Activated B cell treated with CpG ODN at 0.5 μM for 24 hours (primary cell): ENCODE measurements at regions not wholly inside any gene's neighbourhood (a gene's known extent, or its start where the extent isn't known, plus 50 kb on each side); places are given as distances from the start of the nearest gene placed in this dataset.
"Not testable (repeated sequence)": the region's sequence is repeated elsewhere in the genome, so short reads cannot be mapped to it uniquely, and the experiment has no call there.

ENCODE experiments used
- ATAC-seq: fragments of 200-7000 bp; cut with Tn5 transposase; one replicate; pipeline ENCODE4 v1.10.0; 2021; ENCODE audit warnings: low read depth, mild to moderate bottlenecking, moderate library complexity
- CTCF ChIA-PET: fragments of 350-600 bp; sonication (Branson Sonifier 250); formaldehyde crosslinking; loops from one replicate; lab custom pipeline; 2021; ENCODE audit warnings: antibody characterized with exemption; lab: Charles Lee
- POLR2A ChIA-PET: fragments of 350-600 bp; sonication (Branson Sonifier 250); formaldehyde crosslinking; loops from one replicate; lab custom pipeline; 2021; ENCODE audit warnings: antibody characterized with exemption; lab: Charles Lee
- DNase-seq: peaks from one replicate; pipeline ENCODE4 v3.0.0; 2022
- H3K27ac Mint-ChIP-seq: one replicate; pipeline ENCODE4 v1.8.0; 2020; ENCODE audit warnings: mixed read lengths
- H3K27me3 Mint-ChIP-seq: one replicate; pipeline ENCODE4 v1.8.0; 2021; ENCODE audit warnings: mixed read lengths
- H3K36me3 Mint-ChIP-seq: one replicate; pipeline ENCODE4 v1.8.0; 2021; ENCODE audit warnings: low read depth, mixed read lengths
- H3K4me1 Mint-ChIP-seq: one replicate; pipeline ENCODE4 v1.8.0; 2021; ENCODE audit warnings: mixed read lengths
- H3K4me3 Mint-ChIP-seq: one replicate; pipeline ENCODE4 v1.8.0; 2020; ENCODE audit warnings: mild to moderate bottlenecking, mixed read lengths
- H3K9me3 Mint-ChIP-seq: one replicate; pipeline ENCODE4 v1.8.0; 2020; ENCODE audit warnings: mixed read lengths
- CTCF ChIP-seq: fragments of 200-600 bp; IDR thresholded peaks from one replicate; pipeline ENCODE4 v1.8.0; 2022; ENCODE audit warnings: antibody characterized with exemption, mild to moderate bottlenecking
- intact Hi-C: fragments of 100-400 bp; cut with micrococcal nuclease; formaldehyde crosslinking; loops from one replicate; pipeline ENCODE4 v1.15.1; 2024

- TF ChIP-seq CTCF, result no peak
- H3K4me3 Mint-ChIP-seq, result no peak overlapping the region
- DNase-seq (no peak), ATAC-seq (no peak)
- H3K4me1 Mint-ChIP-seq, result no peaks in the 10 kb centered on the region
- intact Hi-C loops, result no loop called here
- H3K27me3 Mint-ChIP-seq, result no peaks in the 10 kb centered on the region
- no peaks in the 10 kb centered on the region for H3K36me3 Mint-ChIP-seq
- no peaks in the 10 kb centered on the region for H3K9me3 Mint-ChIP-seq
- POLR2A ChIA-PET, result no interaction called here
- no peak overlapping the region for H3K27ac Mint-ChIP-seq
- CTCF ChIA-PET, result no interaction called here
Measured at GRCh38 chr1:199522338-199522737, 505.2 kb upstream of the NR5A2 start.

GRCh38 chr1:199522936-199523335, 504.6 kb upstream of the NR5A2 start:
- no peaks in the 10 kb centered on the region for H3K9me3 Mint-ChIP-seq
- ATAC-seq, result no peak
- ChIA-PET CTCF (no interaction called here), POLR2A (no interaction called here)
- H3K27ac Mint-ChIP-seq, result no peak overlapping the region
- TF ChIP-seq CTCF, result no peak
- no peaks in the 10 kb centered on the region for H3K4me1 Mint-ChIP-seq
- DNase-seq, result no peak
- H3K27me3 Mint-ChIP-seq, result no peaks in the 10 kb centered on the region
- H3K36me3 Mint-ChIP-seq, result no peaks in the 10 kb centered on the region
- no peak overlapping the region for H3K4me3 Mint-ChIP-seq
- intact Hi-C loops, result no loop called here

GRCh38 chr1:199529324-199529723, 498.2 kb upstream of the NR5A2 start:
- TF ChIP-seq CTCF, result no peak
- Mint-ChIP-seq H3K27me3 (no peaks in the 10 kb centered on the region), H3K27ac (no peak overlapping the region), H3K4me1 (peaks cover 7% of the 10 kb centered on the region), H3K9me3 (peaks cover 8% of the 10 kb centered on the region), H3K36me3 (peaks cover 8% of the 10 kb centered on the region), H3K4me3 (no peak overlapping the region)
- ChIA-PET CTCF (interaction anchor here (0.6 kb wide), 1 partner anchor 138 kb away, joined by 5 read pairs; no protein-coding TSS in a partner anchor), POLR2A (interaction anchor here (0.6 kb wide), 2 partner anchors 405 to 940 kb away, joined by 3 read pairs; no protein-coding TSS in a partner anchor)
- DNase-seq (no peak), ATAC-seq (no peak)
- intact Hi-C loops, result no loop called here

- DNase-seq, H3K27ac Mint-ChIP-seq, ATAC-seq, H3K36me3 Mint-ChIP-seq, CTCF ChIA-PET, H3K4me3 Mint-ChIP-seq, H3K4me1 Mint-ChIP-seq, H3K27me3 Mint-ChIP-seq, POLR2A ChIA-PET, intact Hi-C loops: not testable (repeated sequence)
- peaks cover 16% of the 10 kb centered on the region for H3K9me3 Mint-ChIP-seq
Measured at GRCh38 chr1:199533361-199533760, 494.1 kb upstream of the NR5A2 start.

GRCh38 chr1:199545780-199546179, 481.7 kb upstream of the NR5A2 start:
- H3K4me3 Mint-ChIP-seq, result no peak overlapping the region
- no peak overlapping the region for H3K27ac Mint-ChIP-seq
- intact Hi-C loops, result no loop called here
- TF ChIP-seq CTCF, result no peak
- no peaks in the 10 kb centered on the region for H3K27me3 Mint-ChIP-seq
- peaks cover 8% of the 10 kb centered on the region for H3K9me3 Mint-ChIP-seq
- H3K4me1 Mint-ChIP-seq, result no peaks in the 10 kb centered on the region
- no peaks in the 10 kb centered on the region for H3K36me3 Mint-ChIP-seq
- DNase-seq (no peak), ATAC-seq (no peak)
- ChIA-PET POLR2A (no interaction called here), CTCF (no interaction called here)

- no peak overlapping the region for H3K4me3 Mint-ChIP-seq
- CTCF ChIA-PET, result no interaction called here
Measured at GRCh38 chr1:199546323-199546722, 481.2 kb upstream of the NR5A2 start.

More at GRCh38 chr1:199546323-199546722, 481.2 kb upstream of the NR5A2 start:
- no peak for TF ChIP-seq CTCF
- Mint-ChIP-seq H3K9me3 (peaks cover 8% of the 10 kb centered on the region), H3K4me1 (no peaks in the 10 kb centered on the region), H3K27me3 (no peaks in the 10 kb centered on the region), H3K27ac (no peak overlapping the region), H3K36me3 (no peaks in the 10 kb centered on the region)
- no peak for DNase-seq
- ATAC-seq, result no peak
- POLR2A ChIA-PET, result no interaction called here
- intact Hi-C loops, result no loop called here
